ENCODE measurements at regions not wholly inside any gene's neighbourhood (a gene's known extent, or its start where the extent isn't known, plus 50 kb on each side); places are given as distances from the start of the nearest gene placed in this dataset.
"Not testable (repeated sequence)": the region's sequence is repeated elsewhere in the genome, so short reads cannot be mapped to it uniquely, and the experiment has no call there.

GRCh38 chr5:19125956-19126713 is 861.9 kb downstream of the CDH18 start:
- Histone ChIP-seq H3K79me2 (ENCODE audit: control insufficient read depth, insufficient read depth, low read length, unreplicated experiment) (no peaks in the 10 kb centered on the region), H3K4me1 (ENCODE audit: control insufficient read depth, insufficient read depth, low read length, unreplicated experiment) (no peaks in the 10 kb centered on the region), H3K27me3 (ENCODE audit: insufficient read depth, low read length) (0 out of 2 replicates have a peak, but pooled peaks cover 3% of the 10 kb centered on the region), H3K36me3 (ENCODE audit: insufficient read depth, low read length) (no peaks in the 10 kb centered on the region), H2AFZ (ENCODE audit: low read length, unreplicated experiment) (no peak overlapping the region), H3K4me3 (ENCODE audit: low read depth, low read length) (no peak overlapping the region), H3K27ac (ENCODE audit: low read depth, low read length) (no peak overlapping the region)

- Histone ChIP-seq H3K36me3 (ENCODE audit: insufficient read depth, low read length) (no peaks in the 10 kb centered on the region), H3K4me1 (ENCODE audit: control insufficient read depth, insufficient read depth, low read length, unreplicated experiment) (no peaks in the 10 kb centered on the region), H3K79me2 (ENCODE audit: control insufficient read depth, insufficient read depth, low read length, unreplicated experiment) (no peaks in the 10 kb centered on the region), H3K27ac (ENCODE audit: low read depth, low read length) (no peak overlapping the region), H3K27me3 (ENCODE audit: insufficient read depth, low read length) (no peaks in the 10 kb centered on the region), H2AFZ (ENCODE audit: low read length, unreplicated experiment) (no peak overlapping the region), H3K4me3 (ENCODE audit: low read depth, low read length) (no peak overlapping the region)
Observed at GRCh38 chr5:19140276-19140675, 847.7 kb downstream of the CDH18 start.

GRCh38 chr5:19141937-19142524 is 846.0 kb downstream of the CDH18 start:
- not testable (repeated sequence) for H2AFZ ChIP-seq (ENCODE audit: low read length, unreplicated experiment); H3K27me3 ChIP-seq (ENCODE audit: insufficient read depth, low read length); H3K79me2 ChIP-seq (ENCODE audit: control insufficient read depth, insufficient read depth, low read length, unreplicated experiment); H3K27ac ChIP-seq (ENCODE audit: low read depth, low read length); H3K4me1 ChIP-seq (ENCODE audit: control insufficient read depth, insufficient read depth, low read length, unreplicated experiment); H3K4me3 ChIP-seq (ENCODE audit: low read depth, low read length); H3K36me3 ChIP-seq (ENCODE audit: insufficient read depth, low read length)

DNA sequence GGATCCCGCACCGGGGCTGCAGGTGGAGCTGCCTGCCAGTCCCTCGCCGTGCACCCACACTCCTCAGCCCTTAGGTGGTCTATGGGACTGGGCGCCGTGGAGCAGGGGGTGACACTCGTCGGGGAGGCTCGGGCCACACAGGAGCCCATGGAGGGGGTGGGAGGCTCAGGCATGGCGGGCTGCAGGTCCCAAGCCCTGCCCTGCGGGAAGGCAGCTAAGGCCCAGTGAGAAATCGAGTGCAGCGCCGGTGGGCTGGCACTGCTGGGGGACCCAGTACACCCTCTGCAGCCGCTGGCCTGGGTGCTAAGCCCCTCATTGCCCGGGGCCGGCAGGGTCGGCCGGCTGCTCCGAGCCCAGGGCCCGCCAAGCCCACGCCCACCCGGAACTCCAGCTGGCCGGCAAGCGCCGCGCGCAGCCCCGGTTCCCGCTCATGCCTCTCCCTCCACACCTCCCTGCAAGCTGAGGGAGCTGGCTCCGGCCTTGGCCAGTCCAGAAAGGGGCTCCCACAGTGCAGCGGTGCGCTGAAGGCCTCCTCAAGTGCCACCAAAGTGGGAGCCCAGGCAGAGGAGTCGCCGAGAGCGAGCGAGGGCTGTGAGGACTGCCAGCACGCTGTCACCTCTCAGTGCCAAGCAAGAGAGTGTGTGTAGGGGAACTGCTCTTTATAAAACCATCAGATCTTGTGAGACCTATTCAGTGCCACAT is 845.1 kb downstream of the CDH18 start:
- H3K27me3 ChIP-seq (ENCODE audit: insufficient read depth, low read length); H2AFZ ChIP-seq (ENCODE audit: low read length, unreplicated experiment); H3K4me3 ChIP-seq (ENCODE audit: low read depth, low read length); H3K4me1 ChIP-seq (ENCODE audit: control insufficient read depth, insufficient read depth, low read length, unreplicated experiment); H3K36me3 ChIP-seq (ENCODE audit: insufficient read depth, low read length); H3K27ac ChIP-seq (ENCODE audit: low read depth, low read length); H3K79me2 ChIP-seq (ENCODE audit: control insufficient read depth, insufficient read depth, low read length, unreplicated experiment): not testable (repeated sequence)

DNA sequence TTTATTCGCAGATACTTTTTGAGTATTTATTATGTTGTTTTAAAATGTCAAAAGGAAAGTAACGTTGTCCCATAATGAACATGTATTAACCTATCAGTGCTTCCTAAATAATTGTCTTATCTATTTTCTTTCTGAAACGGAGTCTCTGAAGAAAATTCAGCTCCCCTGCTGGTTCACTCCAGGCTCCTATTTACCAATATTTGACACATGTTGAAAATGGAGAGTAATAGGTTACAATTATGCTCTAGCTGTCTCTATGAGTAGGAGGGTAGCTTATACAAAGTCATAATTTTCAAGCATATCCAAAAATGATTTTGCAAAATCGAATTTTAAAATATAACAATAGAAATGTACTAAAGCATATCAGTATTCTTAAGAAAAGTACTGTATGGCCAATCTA is 844.1 kb downstream of the CDH18 start:
- H3K27me3 ChIP-seq (ENCODE audit: insufficient read depth, low read length), result no peaks in the 10 kb centered on the region

DNA sequence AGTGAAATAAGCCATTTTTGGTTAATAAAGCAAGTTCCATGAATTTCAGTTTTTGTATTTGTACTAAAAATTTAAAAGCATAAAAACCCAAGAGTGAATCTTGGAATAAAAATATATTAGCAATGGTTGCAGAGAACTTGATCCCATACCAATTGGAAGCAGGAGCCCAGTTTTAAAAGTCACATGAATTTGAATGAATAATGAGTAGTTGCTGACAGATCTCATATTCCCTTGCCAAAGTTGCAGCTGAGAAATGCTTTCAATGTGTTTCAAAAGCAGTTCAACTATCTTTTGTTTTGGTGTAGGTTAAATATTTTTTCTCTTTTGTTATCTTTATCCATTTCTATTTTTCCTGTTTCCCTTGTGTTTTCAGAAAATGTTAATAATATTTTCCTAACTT is 818.6 kb downstream of the CDH18 start:
- Histone ChIP-seq H3K4me1 (ENCODE audit: control insufficient read depth, insufficient read depth, low read length, unreplicated experiment) (no peaks in the 10 kb centered on the region), H3K27me3 (ENCODE audit: insufficient read depth, low read length) (no peaks in the 10 kb centered on the region; the same call in 1 of the 2 replicates), H3K27ac (ENCODE audit: low read depth, low read length) (no peak overlapping the region), H3K4me3 (ENCODE audit: low read depth, low read length) (no peak overlapping the region), H2AFZ (ENCODE audit: low read length, unreplicated experiment) (no peak overlapping the region), H3K36me3 (ENCODE audit: insufficient read depth, low read length) (no peaks in the 10 kb centered on the region), H3K79me2 (ENCODE audit: control insufficient read depth, insufficient read depth, low read length, unreplicated experiment) (no peaks in the 10 kb centered on the region)

More for the DNA sequence above, 844.1 kb downstream of the CDH18 start:
- no peak overlapping the region for H2AFZ ChIP-seq (ENCODE audit: low read length, unreplicated experiment)
- no peak overlapping the region for H3K27ac ChIP-seq (ENCODE audit: low read depth, low read length)
- H3K4me1 ChIP-seq (ENCODE audit: control insufficient read depth, insufficient read depth, low read length, unreplicated experiment), result no peaks in the 10 kb centered on the region
- H3K4me3 ChIP-seq (ENCODE audit: low read depth, low read length), result no peak overlapping the region
- H3K36me3 ChIP-seq (ENCODE audit: insufficient read depth, low read length), result no peaks in the 10 kb centered on the region
- no peaks in the 10 kb centered on the region for H3K79me2 ChIP-seq (ENCODE audit: control insufficient read depth, insufficient read depth, low read length, unreplicated experiment)

DNA sequence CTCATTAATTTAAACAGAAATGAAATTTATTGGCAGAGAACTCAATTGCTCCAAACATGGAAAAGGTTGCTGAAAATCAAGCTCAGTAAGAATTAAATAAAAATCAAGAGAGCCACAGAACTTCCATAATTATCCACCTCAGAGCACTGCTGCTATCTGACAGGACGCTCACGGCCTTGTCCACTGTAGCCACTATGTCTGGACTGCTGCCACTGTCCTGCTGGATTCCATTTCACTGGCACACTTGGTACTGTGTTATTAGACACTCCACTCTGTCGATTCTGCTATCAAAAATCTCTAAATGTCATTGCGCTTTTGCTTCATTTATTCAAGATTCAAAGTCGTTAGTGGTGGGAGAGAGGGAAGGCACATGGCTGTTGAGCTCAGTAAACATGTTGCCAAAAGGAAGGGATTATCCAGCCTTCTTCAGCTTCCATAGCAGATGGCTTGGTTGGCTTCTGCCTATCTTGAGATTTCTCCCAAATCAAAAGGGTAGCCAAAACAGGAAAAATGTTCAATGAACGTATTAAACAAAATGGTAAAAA is 815.0 kb downstream of the CDH18 start:
- Histone ChIP-seq H3K4me1 (ENCODE audit: control insufficient read depth, insufficient read depth, low read length, unreplicated experiment) (no peaks in the 10 kb centered on the region), H2AFZ (ENCODE audit: low read length, unreplicated experiment) (no peak overlapping the region), H3K36me3 (ENCODE audit: insufficient read depth, low read length) (no peaks in the 10 kb centered on the region), H3K27ac (ENCODE audit: low read depth, low read length) (no peak overlapping the region), H3K4me3 (ENCODE audit: low read depth, low read length) (no peak overlapping the region), H3K79me2 (ENCODE audit: control insufficient read depth, insufficient read depth, low read length, unreplicated experiment) (no peaks in the 10 kb centered on the region), H3K27me3 (ENCODE audit: insufficient read depth, low read length) (no peaks in the 10 kb centered on the region; the same call in 1 of the 2 replicates)

- no peaks in the 10 kb centered on the region for H3K4me1 ChIP-seq (ENCODE audit: control insufficient read depth, insufficient read depth, low read length, unreplicated experiment)
Observed at GRCh38 chr5:19175776-19176570, 812.0 kb downstream of the CDH18 start.

GRCh38 chr5:19179571-19179970 is 808.4 kb downstream of the CDH18 start:
- no peak overlapping the region for H3K27ac ChIP-seq (ENCODE audit: low read depth, low read length)

More at GRCh38 chr5:19175776-19176570, 812.0 kb downstream of the CDH18 start:
- H3K79me2 ChIP-seq (ENCODE audit: control insufficient read depth, insufficient read depth, low read length, unreplicated experiment), result no peaks in the 10 kb centered on the region
- H3K36me3 ChIP-seq (ENCODE audit: insufficient read depth, low read length), result no peaks in the 10 kb centered on the region
- no peak overlapping the region for H3K4me3 ChIP-seq (ENCODE audit: low read depth, low read length)
- H3K27me3 ChIP-seq (ENCODE audit: insufficient read depth, low read length), result no peaks in the 10 kb centered on the region; the same call in 1 of the 2 replicates
- H2AFZ ChIP-seq (ENCODE audit: low read length, unreplicated experiment), result no peak overlapping the region
- H3K27ac ChIP-seq (ENCODE audit: low read depth, low read length), result no peak overlapping the region

DNA sequence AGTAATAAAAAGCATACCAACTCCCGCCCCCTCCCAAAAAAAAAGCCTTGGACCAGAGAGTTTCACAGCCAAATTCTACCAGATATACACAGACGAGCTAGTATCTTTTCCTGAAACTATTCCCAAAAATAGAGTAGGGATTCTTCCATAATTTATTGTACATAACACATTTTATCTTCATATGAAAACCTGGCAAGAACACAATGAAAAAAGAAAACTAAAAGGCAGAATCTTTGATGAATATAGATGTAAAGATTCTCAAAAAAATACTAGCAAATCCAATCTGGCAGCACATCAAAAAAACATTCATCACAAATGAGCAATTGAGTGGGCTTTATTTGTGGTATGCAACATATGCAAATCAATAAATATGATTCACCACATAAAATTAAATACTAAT is 798.8 kb downstream of the CDH18 start:
- no peaks in the 10 kb centered on the region for H3K4me1 ChIP-seq (ENCODE audit: control insufficient read depth, insufficient read depth, low read length, unreplicated experiment)
- H2AFZ ChIP-seq (ENCODE audit: low read length, unreplicated experiment), result no peak overlapping the region
- H3K4me3 ChIP-seq (ENCODE audit: low read depth, low read length), result no peak overlapping the region

More at GRCh38 chr5:19179571-19179970, 808.4 kb downstream of the CDH18 start:
- Histone ChIP-seq H2AFZ (ENCODE audit: low read length, unreplicated experiment) (no peak overlapping the region), H3K79me2 (ENCODE audit: control insufficient read depth, insufficient read depth, low read length, unreplicated experiment) (no peaks in the 10 kb centered on the region), H3K36me3 (ENCODE audit: insufficient read depth, low read length) (no peaks in the 10 kb centered on the region), H3K4me1 (ENCODE audit: control insufficient read depth, insufficient read depth, low read length, unreplicated experiment) (no peaks in the 10 kb centered on the region), H3K27me3 (ENCODE audit: insufficient read depth, low read length) (peaks cover 5% of the 10 kb centered on the region; the same call in 1 of the 2 replicates), H3K4me3 (ENCODE audit: low read depth, low read length) (no peak overlapping the region)

More for the DNA sequence above, 798.8 kb downstream of the CDH18 start:
- Histone ChIP-seq H3K27me3 (ENCODE audit: insufficient read depth, low read length) (no peaks in the 10 kb centered on the region; the same call in 1 of the 2 replicates), H3K79me2 (ENCODE audit: control insufficient read depth, insufficient read depth, low read length, unreplicated experiment) (no peaks in the 10 kb centered on the region), H3K36me3 (ENCODE audit: insufficient read depth, low read length) (no peaks in the 10 kb centered on the region), H3K27ac (ENCODE audit: low read depth, low read length) (no peak overlapping the region)
